Astrocyte (in vitro differentiated cells and primary cell): ENCODE measurements at regions not wholly inside any gene's neighbourhood (a gene's known extent, or its start where the extent isn't known, plus 50 kb on each side); places are given as distances from the start of the nearest gene placed in this dataset.

Experiments
- EZH2 ChIP-seq: IDR thresholded peaks from 2 replicates; pipeline ENCODE4 v1.6.1; 2012; ENCODE audit warnings: mild to moderate bottlenecking, low read length, inconsistent platforms; ENCODE audit not compliant: insufficient read depth
- TF ChIP-seq, protein P1 (sequence below): IDR thresholded peaks from 2 replicates; pipeline ENCODE4 v1.5.1; 2011; ENCODE audit warnings: low read depth, mild to moderate bottlenecking, inconsistent platforms, low read length, moderate library complexity; ENCODE audit not compliant: insufficient read depth

DNA sequence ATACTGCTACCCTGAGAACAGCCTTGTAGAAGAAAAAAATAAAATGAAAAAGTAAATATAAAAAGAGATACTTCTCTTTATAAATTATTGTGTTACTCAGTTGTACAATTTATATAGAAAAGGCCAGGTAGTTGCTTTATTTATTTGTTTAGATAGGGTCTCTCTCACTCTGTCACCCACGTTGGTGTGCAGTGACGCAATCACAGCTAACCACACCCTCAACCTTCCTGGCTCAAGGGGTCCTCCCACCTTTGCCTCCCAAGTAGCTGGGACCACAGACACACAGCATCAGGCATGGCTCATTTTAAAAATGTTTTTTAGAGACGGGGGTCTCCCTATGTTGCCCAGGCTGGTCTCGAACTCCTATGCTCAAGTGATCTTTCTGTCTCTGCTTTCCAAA is 175.4 kb upstream of the PZP start:
- TF ChIP-seq, protein P1, sequence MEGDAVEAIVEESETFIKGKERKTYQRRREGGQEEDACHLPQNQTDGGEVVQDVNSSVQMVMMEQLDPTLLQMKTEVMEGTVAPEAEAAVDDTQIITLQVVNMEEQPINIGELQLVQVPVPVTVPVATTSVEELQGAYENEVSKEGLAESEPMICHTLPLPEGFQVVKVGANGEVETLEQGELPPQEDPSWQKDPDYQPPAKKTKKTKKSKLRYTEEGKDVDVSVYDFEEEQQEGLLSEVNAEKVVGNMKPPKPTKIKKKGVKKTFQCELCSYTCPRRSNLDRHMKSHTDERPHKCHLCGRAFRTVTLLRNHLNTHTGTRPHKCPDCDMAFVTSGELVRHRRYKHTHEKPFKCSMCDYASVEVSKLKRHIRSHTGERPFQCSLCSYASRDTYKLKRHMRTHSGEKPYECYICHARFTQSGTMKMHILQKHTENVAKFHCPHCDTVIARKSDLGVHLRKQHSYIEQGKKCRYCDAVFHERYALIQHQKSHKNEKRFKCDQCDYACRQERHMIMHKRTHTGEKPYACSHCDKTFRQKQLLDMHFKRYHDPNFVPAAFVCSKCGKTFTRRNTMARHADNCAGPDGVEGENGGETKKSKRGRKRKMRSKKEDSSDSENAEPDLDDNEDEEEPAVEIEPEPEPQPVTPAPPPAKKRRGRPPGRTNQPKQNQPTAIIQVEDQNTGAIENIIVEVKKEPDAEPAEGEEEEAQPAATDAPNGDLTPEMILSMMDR: no peak
- no peak for TF ChIP-seq EZH2
